Brain microvascular endothelial cell (primary cell): ENCODE measurements at regions not wholly inside any gene's neighbourhood (a gene's known extent, or its start where the extent isn't known, plus 50 kb on each side); places are given as distances from the start of the nearest gene placed in this dataset.
"Not testable (repeated sequence)": the region's sequence is repeated elsewhere in the genome, so short reads cannot be mapped to it uniquely, and the experiment has no call there.

ENCODE experiments used
- DNase-seq: peaks from one replicate; pipeline ENCODE4 v3.0.0-alpha.2; 2020
- H3K27ac ChIP-seq: fragments of 250-450 bp; sonication (Bioruptor Pico); 2 replicates; pipeline ENCODE4 v1.5.1; 2020; ENCODE audit warnings: mild to moderate bottlenecking, moderate library complexity
- H3K27me3 ChIP-seq: fragments of 250-450 bp; sonication (Bioruptor Pico); replicated peaks from 2 replicates; pipeline ENCODE4 v1.5.1; 2020; ENCODE audit warnings: mild to moderate bottlenecking
- H3K36me3 ChIP-seq: fragments of 250-450 bp; sonication (Bioruptor Pico); replicated peaks from 2 replicates; pipeline ENCODE4 v1.5.1; 2020; ENCODE audit warnings: mild to moderate bottlenecking
- H3K4me3 ChIP-seq: 2 replicates; pipeline ENCODE4 v1.5.1; 2011; ENCODE audit warnings: low read depth, mild to moderate bottlenecking, control low read depth, low read length, moderate library complexity
- CTCF ChIP-seq: IDR thresholded peaks from 2 replicates; pipeline ENCODE4 v1.5.1; 2011; ENCODE audit warnings: low read depth, mild to moderate bottlenecking, moderate library complexity, low read length, control low read depth, inconsistent platforms; ENCODE audit errors: missing control alignments
- in situ Hi-C: cut with HindIII; loops from 2 replicates; pipeline ENCODE4 v1.10.0; 2017; ENCODE audit warnings: low sequenced_read_pairs, low pct_ligation_motif_present

- DNase-seq: no peak
- Histone ChIP-seq H3K36me3 (no peaks in the 10 kb centered on the region), H3K27me3 (no peaks in the 10 kb centered on the region), H3K4me3 (no peak overlapping the region), H3K27ac (no peak overlapping the region)
- no peak for TF ChIP-seq CTCF
- in situ Hi-C loops: no loop called here
Measured at GRCh38 chr7:125197731-125198393, 268.2 kb upstream of the POT1 start.

- no peak for TF ChIP-seq CTCF
- Histone ChIP-seq H3K27me3 (no peaks in the 10 kb centered on the region), H3K27ac (no peak overlapping the region), H3K4me3 (no peak overlapping the region), H3K36me3 (no peaks in the 10 kb centered on the region)
- in situ Hi-C loops: no loop called here
- DNase-seq: peak; percentile 47
Measured at GRCh38 chr7:125195156-125195555, 265.5 kb upstream of the POT1 start.

GRCh38 chr7:125193263-125193662, 263.6 kb upstream of the POT1 start:
- Histone ChIP-seq H3K27me3 (no peaks in the 10 kb centered on the region), H3K36me3 (no peaks in the 10 kb centered on the region), H3K27ac (no peak overlapping the region), H3K4me3 (no peak overlapping the region)
- no peak for TF ChIP-seq CTCF
- no peak for DNase-seq
- in situ Hi-C loops: no loop called here

GRCh38 chr7:125184801-125185200, 255.2 kb upstream of the POT1 start:
- no peak overlapping the region for H3K27ac ChIP-seq
- no peaks in the 10 kb centered on the region for H3K36me3 ChIP-seq
- no peak for DNase-seq
- no peaks in the 10 kb centered on the region for H3K27me3 ChIP-seq
- no peak for TF ChIP-seq CTCF
- H3K4me3 ChIP-seq: no peak overlapping the region
- in situ Hi-C loops: no loop called here

- H3K27me3 ChIP-seq, H3K36me3 ChIP-seq, DNase-seq, H3K27ac ChIP-seq, H3K4me3 ChIP-seq, in situ Hi-C loops: not testable (repeated sequence)
Measured at GRCh38 chr7:125181569-125182267, 252.1 kb upstream of the POT1 start.

- Histone ChIP-seq H3K27ac (no peak overlapping the region), H3K36me3 (no peaks in the 10 kb centered on the region), H3K4me3 (no peak overlapping the region), H3K27me3 (no peaks in the 10 kb centered on the region)
- no peak for DNase-seq
- in situ Hi-C loops: no loop called here
- TF ChIP-seq CTCF: no peak
Measured at GRCh38 chr7:125173571-125173970, 243.9 kb upstream of the POT1 start.
